ENCODE measurements at regions not wholly inside any gene's neighbourhood (a gene's known extent, or its start where the extent isn't known, plus 50 kb on each side); places are given as distances from the start of the nearest gene placed in this dataset.

GRCh38 chrX:87755493-87755892 lies 237.9 kb downstream of the KLHL4 start:
- TF ChIP-seq CTCF (IDR thresholded peaks at IDR 0.05): no peak
- TF ChIP-seq POLR2A (IDR thresholded peaks at IDR 0.05): no peak

Data from lower leg skin (tissue), 3 donors.